22Rv1 (cell line): ENCODE measurements at regions not wholly inside any gene's neighbourhood (a gene's known extent, or its start where the extent isn't known, plus 50 kb on each side); places are given as distances from the start of the nearest gene placed in this dataset.

ENCODE experiments used
- ZFX ChIP-seq: fragments of 450-650 bp; IDR thresholded peaks from 2 replicates; pipeline ENCODE4 v1.6.1; 2017; ENCODE audit warnings: antibody characterized with exemption, borderline replicate concordance
- TF ChIP-seq, protein P1 (sequence below): fragments of 450-650 bp; IDR thresholded peaks from 2 replicates; pipeline ENCODE4 v1.5.1; 2017; ENCODE audit warnings: mild to moderate bottlenecking

DNA sequence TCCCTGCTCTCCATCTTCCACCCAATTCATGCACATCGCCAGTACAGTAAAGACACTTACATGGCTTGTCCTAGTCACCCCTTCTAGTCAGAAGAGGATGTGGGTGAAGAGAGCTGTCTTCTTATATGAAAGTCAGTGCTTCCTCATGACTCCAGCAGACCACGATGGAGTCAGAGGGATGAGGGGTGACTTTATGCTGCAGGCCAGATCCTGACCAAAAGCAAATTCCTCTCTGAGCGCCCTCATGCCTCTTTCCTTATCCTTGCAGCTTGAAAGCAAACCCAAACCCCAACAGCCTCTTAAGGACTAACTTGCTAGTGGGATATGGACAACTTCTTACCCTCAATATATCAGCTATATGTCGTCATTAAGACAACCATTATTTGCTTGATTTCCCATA, 348.2 kb upstream of the DUSP10 start:
- TF ChIP-seq, protein P1, sequence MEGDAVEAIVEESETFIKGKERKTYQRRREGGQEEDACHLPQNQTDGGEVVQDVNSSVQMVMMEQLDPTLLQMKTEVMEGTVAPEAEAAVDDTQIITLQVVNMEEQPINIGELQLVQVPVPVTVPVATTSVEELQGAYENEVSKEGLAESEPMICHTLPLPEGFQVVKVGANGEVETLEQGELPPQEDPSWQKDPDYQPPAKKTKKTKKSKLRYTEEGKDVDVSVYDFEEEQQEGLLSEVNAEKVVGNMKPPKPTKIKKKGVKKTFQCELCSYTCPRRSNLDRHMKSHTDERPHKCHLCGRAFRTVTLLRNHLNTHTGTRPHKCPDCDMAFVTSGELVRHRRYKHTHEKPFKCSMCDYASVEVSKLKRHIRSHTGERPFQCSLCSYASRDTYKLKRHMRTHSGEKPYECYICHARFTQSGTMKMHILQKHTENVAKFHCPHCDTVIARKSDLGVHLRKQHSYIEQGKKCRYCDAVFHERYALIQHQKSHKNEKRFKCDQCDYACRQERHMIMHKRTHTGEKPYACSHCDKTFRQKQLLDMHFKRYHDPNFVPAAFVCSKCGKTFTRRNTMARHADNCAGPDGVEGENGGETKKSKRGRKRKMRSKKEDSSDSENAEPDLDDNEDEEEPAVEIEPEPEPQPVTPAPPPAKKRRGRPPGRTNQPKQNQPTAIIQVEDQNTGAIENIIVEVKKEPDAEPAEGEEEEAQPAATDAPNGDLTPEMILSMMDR = no peak
- TF ChIP-seq ZFX = no peak
